BLaER1 treated with 17β-estradiol and CSF1 and Interleukin-3, amounts not matched to agents 10 nM and 100 nM (cell line): ENCODE measurements at regions not wholly inside any gene's neighbourhood (a gene's known extent, or its start where the extent isn't known, plus 50 kb on each side); places are given as distances from the start of the nearest gene placed in this dataset.

Experiments
- H3K27ac ChIP-seq, 11 experiments: shearing (Covaris generic); formaldehyde crosslinking; 2 replicates each; pipeline ENCODE4 v1.8.1; 2022
- H3K27me3 ChIP-seq, 11 experiments: shearing (Covaris generic); formaldehyde crosslinking; 2 replicates each; pipeline ENCODE4 v1.8.1; 2022
- H3K36me3 ChIP-seq, 11 experiments: shearing (Covaris generic); formaldehyde crosslinking; 2 replicates each; pipeline ENCODE4 v1.8.1; 2022
- H3K4me1 ChIP-seq, 10 experiments: shearing (Covaris generic); formaldehyde crosslinking; 2 replicates each; pipeline ENCODE4 v1.8.1; 2022
- H3K4me2 ChIP-seq, 11 experiments: shearing (Covaris generic); formaldehyde crosslinking; 2 replicates each; pipeline ENCODE4 v1.8.1; 2022
- H3K4me3 ChIP-seq, 10 experiments: shearing (Covaris generic); formaldehyde crosslinking; 2 replicates each; pipeline ENCODE4 v1.8.1; 2022
- H3K9ac ChIP-seq, 11 experiments: shearing (Covaris generic); formaldehyde crosslinking; 2 replicates each; pipeline ENCODE4 v1.8.1; 2022
- H3K9me3 ChIP-seq, 11 experiments: shearing (Covaris generic); formaldehyde crosslinking; replicated peaks in 1 of 11; 2 replicates each; pipeline ENCODE4 v1.8.1; 2022
- H4K20me1 ChIP-seq, 11 experiments: shearing (Covaris generic); formaldehyde crosslinking; 2 replicates each; pipeline ENCODE4 v1.8.1; 2022
- Cebpa-rat ChIP-seq, 11 experiments: shearing (Covaris generic); IDR thresholded peaks; 2 replicates each; pipeline ENCODE4 v1.8.1; 2022

- Histone ChIP-seq H3K4me2 (peak overlapping the region in 6 of 11 experiments; percentile 55 to 75 (median 67); a peak in 12 of 22 replicates), H3K36me3 (no peaks in the 10 kb centered on the region), H3K4me3 (no peak overlapping the region), H4K20me1 (no peaks in the 10 kb centered on the region), H3K27ac (peak overlapping the region in 7 of 11 experiments; percentile 20 to 93 (median 67); a peak in 13 of 22 replicates), H3K4me1 (peaks cover 11 to 83% (median 48%) of the 10 kb centered on the region in 10 experiments; a peak in 19 of 20 replicates), H3K27me3 (no peaks in the 10 kb centered on the region), H3K9ac (no peak overlapping the region), H3K9me3 (peaks cover 0 to 54% (median 0%) of the 10 kb centered on the region in 11 experiments; a peak in 6 of 22 replicates)
- TF ChIP-seq Cebpa-rat (IDR thresholded peaks at IDR 0.05): peak in 1 of 11 experiments; percentile 42; a peak in 1 of 22 replicates
Measured at GRCh38 chr13:76750126-76750525, 136.1 kb downstream of the KCTD12 start.

GRCh38 chr13:76745261-76746200 is 140.7 kb downstream of the KCTD12 start:
- TF ChIP-seq Cebpa-rat (IDR thresholded peaks at IDR 0.05): peak in 8 of 11 experiments; percentile 19 to 92 (median 76); a peak in 13 of 22 replicates
- Histone ChIP-seq H4K20me1 (no peaks in the 10 kb centered on the region), H3K27ac (peak overlapping the region; percentile 36 to 93 (median 86); a peak in 21 of 22 replicates), H3K36me3 (peaks cover 0 to 18% (median 0%) of the 10 kb centered on the region in 11 experiments; a peak in 7 of 22 replicates), H3K9ac (peak overlapping the region in 9 of 11 experiments; percentile 58 to 82 (median 74); a peak in 18 of 22 replicates), H3K4me3 (peak overlapping the region in 7 of 10 experiments; percentile 4 to 49 (median 29); a peak in 8 of 20 replicates), H3K4me1 (peaks cover 17 to 71% (median 55%) of the 10 kb centered on the region in 10 experiments; a peak in 19 of 20 replicates), H3K4me2 (peak overlapping the region; percentile 42 to 84 (median 72)), H3K9me3 (peaks cover 15 to 71% (median 32%) of the 10 kb centered on the region in 11 experiments; a peak in 21 of 22 replicates), H3K27me3 (no peaks in the 10 kb centered on the region)

GRCh38 chr13:76741624-76742023 is 144.6 kb downstream of the KCTD12 start:
- Histone ChIP-seq H3K27ac (no peak overlapping the region), H3K4me3 (peak overlapping the region in 2 of 10 experiments; percentile 9 to 13; a peak in 2 of 20 replicates), H3K4me1 (peaks cover 17 to 44% (median 28%) of the 10 kb centered on the region in 10 experiments; a peak in 19 of 20 replicates), H3K27me3 (no peaks in the 10 kb centered on the region), H3K9me3 (peaks cover 15 to 50% (median 32%) of the 10 kb centered on the region in 11 experiments; a peak in 21 of 22 replicates), H3K36me3 (peaks cover 0 to 18% (median 0%) of the 10 kb centered on the region in 11 experiments; a peak in 7 of 22 replicates), H3K9ac (no peak overlapping the region), H3K4me2 (no peak overlapping the region), H4K20me1 (no peaks in the 10 kb centered on the region)
- no peak for TF ChIP-seq Cebpa-rat (IDR thresholded peaks at IDR 0.05)

- H4K20me1 ChIP-seq: no peaks in the 10 kb centered on the region
- no peak for TF ChIP-seq Cebpa-rat (IDR thresholded peaks at IDR 0.05)
- H3K4me3 ChIP-seq: no peak overlapping the region
- no peak overlapping the region for H3K27ac ChIP-seq
- H3K36me3 ChIP-seq: peaks cover 0 to 18% (median 0%) of the 10 kb centered on the region in 11 experiments; a peak in 7 of 22 replicates
- no peaks in the 10 kb centered on the region for H3K27me3 ChIP-seq
- H3K4me2 ChIP-seq: 0 out of 22 replicates have a peak overlapping the region, but pooled peaks of 1 of the 11 experiments have one; percentile 15
- H3K9me3 ChIP-seq: peaks cover 15 to 46% (median 32%) of the 10 kb centered on the region in 11 experiments; a peak in 21 of 22 replicates
- H3K4me1 ChIP-seq: peaks cover 15 to 44% (median 23%) of the 10 kb centered on the region in 10 experiments; a peak in 19 of 20 replicates
- H3K9ac ChIP-seq: no peak overlapping the region
Measured at GRCh38 chr13:76741046-76741445, 145.2 kb downstream of the KCTD12 start.

- TF ChIP-seq Cebpa-rat (IDR thresholded peaks at IDR 0.05): no peak
- Histone ChIP-seq H3K9ac (no peak overlapping the region), H3K4me3 (no peak overlapping the region), H3K4me2 (peak overlapping the region in 2 of 11 experiments; percentile 24 to 28; a peak in 2 of 22 replicates), H3K27me3 (no peaks in the 10 kb centered on the region), H3K4me1 (peaks cover 0 to 25% (median 2%) of the 10 kb centered on the region in 10 experiments; a peak in 7 of 20 replicates), H3K9me3 (peaks cover 15 to 38% (median 28%) of the 10 kb centered on the region in 11 experiments; a peak in 21 of 22 replicates), H4K20me1 (no peaks in the 10 kb centered on the region), H3K36me3 (peaks cover 0 to 15% (median 0%) of the 10 kb centered on the region in 11 experiments; a peak in 7 of 22 replicates), H3K27ac (no peak overlapping the region)
Measured at GRCh38 chr13:76738616-76739015, 147.6 kb downstream of the KCTD12 start.

- Histone ChIP-seq H3K4me3 (no peak overlapping the region), H3K36me3 (peaks cover 0 to 8% (median 0%) of the 10 kb centered on the region in 11 experiments; a peak in 2 of 22 replicates), H3K4me2 (no peak overlapping the region), H3K27me3 (no peaks in the 10 kb centered on the region), H3K27ac (no peak overlapping the region), H3K4me1 (peaks cover 0 to 23% (median 0%) of the 10 kb centered on the region in 10 experiments; a peak in 5 of 20 replicates), H4K20me1 (no peaks in the 10 kb centered on the region), H3K9ac (no peak overlapping the region), H3K9me3 (peaks cover 10 to 33% (median 19%) of the 10 kb centered on the region in 11 experiments; a peak in 20 of 22 replicates)
- TF ChIP-seq Cebpa-rat (IDR thresholded peaks at IDR 0.05): no peak
Measured at GRCh38 chr13:76737526-76737925, 148.7 kb downstream of the KCTD12 start.

- Histone ChIP-seq H3K27me3 (no peaks in the 10 kb centered on the region), H3K9ac (no peak overlapping the region), H3K9me3 (peaks cover 0 to 16% (median under 1%) of the 10 kb centered on the region in 11 experiments; a peak in 11 of 22 replicates), H3K4me1 (peaks cover 0 to 23% (median 0%) of the 10 kb centered on the region in 10 experiments; a peak in 5 of 20 replicates), H3K4me3 (no peak overlapping the region), H4K20me1 (no peaks in the 10 kb centered on the region), H3K4me2 (0 out of 22 replicates have a peak overlapping the region, but pooled peaks of 2 of the 11 experiments have one; percentile 1 to 5), H3K27ac (no peak overlapping the region), H3K36me3 (no peaks in the 10 kb centered on the region)
- TF ChIP-seq Cebpa-rat (IDR thresholded peaks at IDR 0.05): no peak
Measured at GRCh38 chr13:76735641-76736040, 150.6 kb downstream of the KCTD12 start.

GRCh38 chr13:76733671-76734070 is 152.5 kb downstream of the KCTD12 start:
- no peak overlapping the region for H3K4me2 ChIP-seq
- no peak for TF ChIP-seq Cebpa-rat (IDR thresholded peaks at IDR 0.05)
- no peaks in the 10 kb centered on the region for H4K20me1 ChIP-seq
- H3K4me3 ChIP-seq: no peak overlapping the region
- H3K27me3 ChIP-seq: no peaks in the 10 kb centered on the region
- H3K9me3 ChIP-seq: peaks cover under 1 to 13% (median 3%) of the 10 kb centered on the region in 11 experiments; a peak in 15 of 22 replicates
- H3K4me1 ChIP-seq: peaks cover 0 to 31% (median 0%) of the 10 kb centered on the region in 10 experiments; a peak in 6 of 20 replicates
- no peak overlapping the region for H3K9ac ChIP-seq
- no peak overlapping the region for H3K27ac ChIP-seq
- H3K36me3 ChIP-seq: no peaks in the 10 kb centered on the region
